ENCODE measurements at regions not wholly inside any gene's neighbourhood (a gene's known extent, or its start where the extent isn't known, plus 50 kb on each side); places are given as distances from the start of the nearest gene placed in this dataset.

GRCh38 chrX:121876305-121876704, 828.9 kb downstream of the GLUD2 start:
- TF ChIP-seq POLR2A (IDR thresholded peaks at IDR 0.05; ENCODE audit: low read depth, low read length), result no peak
- no peak for TF ChIP-seq PAX5 (IDR thresholded peaks at IDR 0.05; ENCODE audit: insufficient read depth, low read length, severe bottlenecking)
- TF ChIP-seq TAF1 (IDR thresholded peaks at IDR 0.05; ENCODE audit: low read depth, low read length), result no peak
- no peak for TF ChIP-seq POLR2AphosphoS5 (IDR thresholded peaks at IDR 0.05; ENCODE audit: low read depth, low read length)
